ENCODE measurements at regions not wholly inside any gene's neighbourhood (a gene's known extent, or its start where the extent isn't known, plus 50 kb on each side); places are given as distances from the start of the nearest gene placed in this dataset.

DNA sequence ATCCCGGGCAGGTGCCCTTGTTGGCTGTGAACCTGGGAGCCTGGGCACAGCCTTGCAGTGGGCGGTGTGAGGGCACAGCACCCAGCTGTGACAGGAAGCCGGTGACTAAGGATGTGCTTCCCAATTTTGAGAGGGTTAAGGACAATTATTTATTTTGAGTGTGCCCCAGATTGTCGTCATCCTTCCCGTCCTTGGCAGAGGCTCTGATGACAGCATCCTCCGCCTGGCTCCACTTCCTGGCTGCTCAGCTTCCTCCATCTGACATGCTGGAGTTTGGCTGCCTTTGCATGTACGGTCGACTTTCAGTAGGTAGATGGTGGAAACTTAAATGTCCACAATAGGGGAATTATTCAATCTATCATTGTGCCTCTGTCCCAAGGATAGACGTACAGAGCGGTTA is 282.4 kb upstream of the EEF2KMT start:
- no peak overlapping the region for H3K27ac Mint-ChIP-seq
- no peaks in the 10 kb centered on the region for H3K4me1 Mint-ChIP-seq (ENCODE audit: low read depth)
- H3K9me3 Mint-ChIP-seq, result no peaks in the 10 kb centered on the region

DNA sequence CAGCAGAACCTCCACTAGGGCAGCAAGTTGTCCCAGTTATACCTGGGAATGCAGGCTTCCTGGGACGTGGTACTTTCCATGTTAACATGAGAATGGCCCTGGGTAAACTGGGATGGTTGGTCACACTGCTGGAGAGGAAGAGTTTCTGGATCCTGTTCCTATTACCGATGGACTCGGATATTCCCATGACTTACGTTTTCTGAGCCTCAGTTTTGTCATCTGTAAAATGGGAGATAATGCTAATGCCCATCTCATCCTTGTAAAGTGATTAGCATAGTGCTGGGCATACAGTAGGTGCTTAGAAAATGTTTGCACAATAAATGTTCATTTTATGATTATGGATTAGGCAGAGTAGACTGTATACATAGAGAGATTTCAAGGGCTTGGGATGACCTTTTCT is 280.9 kb upstream of the EEF2KMT start:
- no peaks in the 10 kb centered on the region for H3K36me3 Mint-ChIP-seq (ENCODE audit: low read depth)
- H3K27me3 Mint-ChIP-seq (ENCODE audit: low read depth), result no peaks in the 10 kb centered on the region
- no peak overlapping the region for H3K27ac Mint-ChIP-seq

More for the DNA sequence above, 282.4 kb upstream of the EEF2KMT start:
- H3K36me3 Mint-ChIP-seq (ENCODE audit: low read depth), result no peaks in the 10 kb centered on the region
- DNase-seq (ENCODE audit: low spot score), result no peak
- no peaks in the 10 kb centered on the region for H3K27me3 Mint-ChIP-seq (ENCODE audit: low read depth)
- H3K4me3 Mint-ChIP-seq, result no peak overlapping the region

DNA sequence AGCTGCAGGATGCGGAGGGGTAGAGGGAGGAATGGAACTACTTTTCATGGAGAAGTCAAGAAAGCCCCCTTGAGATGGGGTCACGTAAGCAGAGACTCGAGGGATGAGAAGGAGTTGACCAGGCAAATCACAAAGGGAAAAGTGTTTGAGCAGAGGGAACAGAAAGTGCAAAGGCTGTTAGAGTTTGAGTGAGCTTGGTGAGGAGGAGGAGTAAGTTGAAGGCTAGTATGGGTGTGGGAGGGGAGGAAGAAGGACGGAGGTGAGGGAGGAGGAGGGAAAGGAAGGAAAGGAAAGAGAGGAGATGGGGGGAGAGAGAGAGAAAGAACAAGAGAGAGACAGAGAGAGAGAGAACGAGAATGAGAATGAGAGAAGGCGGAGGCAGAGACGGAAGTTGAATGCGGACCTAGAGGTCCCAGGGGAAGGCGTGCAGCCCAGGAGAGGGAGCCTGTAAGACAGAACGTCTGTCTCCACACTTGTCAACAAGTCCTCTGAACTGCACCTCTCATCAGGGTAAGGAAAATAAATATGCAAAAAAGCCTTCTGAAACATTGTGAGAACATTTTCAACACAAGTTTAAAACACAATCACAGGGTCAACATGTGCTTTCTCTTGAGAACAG is 279.8 kb upstream of the EEF2KMT start:
- H3K4me3 Mint-ChIP-seq, result no peak overlapping the region
- H3K27ac Mint-ChIP-seq, result no peak overlapping the region
- no peaks in the 10 kb centered on the region for H3K36me3 Mint-ChIP-seq (ENCODE audit: low read depth)
- no peaks in the 10 kb centered on the region for H3K4me1 Mint-ChIP-seq (ENCODE audit: low read depth)
- H3K9me3 Mint-ChIP-seq, result no peaks in the 10 kb centered on the region
- DNase-seq (ENCODE audit: low spot score), result no peak
- no peaks in the 10 kb centered on the region for H3K27me3 Mint-ChIP-seq (ENCODE audit: low read depth)

More for the DNA sequence above, 280.9 kb upstream of the EEF2KMT start:
- Mint-ChIP-seq H3K9me3 (no peaks in the 10 kb centered on the region), H3K4me1 (ENCODE audit: low read depth) (no peaks in the 10 kb centered on the region), H3K4me3 (no peak overlapping the region)
- DNase-seq (ENCODE audit: low spot score), result no peak

- H3K9me3 Mint-ChIP-seq, result no peaks in the 10 kb centered on the region
- no peaks in the 10 kb centered on the region for H3K4me1 Mint-ChIP-seq (ENCODE audit: low read depth)
- H3K4me3 Mint-ChIP-seq, result no peak overlapping the region
- no peak overlapping the region for H3K27ac Mint-ChIP-seq
- H3K27me3 Mint-ChIP-seq (ENCODE audit: low read depth), result no peaks in the 10 kb centered on the region
- no peaks in the 10 kb centered on the region for H3K36me3 Mint-ChIP-seq (ENCODE audit: low read depth)
- DNase-seq (ENCODE audit: low spot score), result no peak
These were observed 276.6 kb upstream of the EEF2KMT start for GRCh38 chr16:5374184-5374583.

- Mint-ChIP-seq H3K9me3 (no peaks in the 10 kb centered on the region), H3K4me1 (ENCODE audit: low read depth) (no peaks in the 10 kb centered on the region), H3K27ac (no peak overlapping the region), H3K4me3 (no peak overlapping the region), H3K36me3 (ENCODE audit: low read depth) (no peaks in the 10 kb centered on the region), H3K27me3 (ENCODE audit: low read depth) (no peaks in the 10 kb centered on the region)
- DNase-seq (ENCODE audit: low spot score), result no peak
These were observed 270.4 kb upstream of the EEF2KMT start for GRCh38 chr16:5367951-5368350.

DNA sequence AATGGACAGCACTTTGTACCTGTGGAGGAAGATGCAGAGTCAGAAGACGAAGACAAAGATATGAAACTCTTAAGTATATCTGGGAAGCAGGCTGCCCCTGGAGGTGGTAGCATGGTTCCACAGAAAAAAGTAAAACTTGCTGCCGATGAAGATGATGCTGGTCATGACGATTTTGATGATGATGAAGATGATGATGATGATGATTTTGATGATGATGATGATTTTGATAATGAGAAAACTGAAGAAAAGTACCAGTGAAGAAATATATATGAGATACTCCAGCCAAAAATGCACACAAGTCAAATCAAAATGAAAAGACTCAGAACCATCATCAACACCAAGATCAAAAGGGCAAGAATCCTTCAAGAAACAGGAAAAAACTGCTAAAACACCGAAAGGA is 268.5 kb upstream of the EEF2KMT start:
- Mint-ChIP-seq H3K4me1 (ENCODE audit: low read depth) (no peaks in the 10 kb centered on the region), H3K27me3 (ENCODE audit: low read depth) (no peaks in the 10 kb centered on the region), H3K36me3 (ENCODE audit: low read depth) (no peaks in the 10 kb centered on the region), H3K4me3 (no peak overlapping the region), H3K9me3 (no peaks in the 10 kb centered on the region), H3K27ac (no peak overlapping the region)
- no peak for DNase-seq (ENCODE audit: low spot score)

GRCh38 chr16:5364186-5364585 is 266.6 kb upstream of the EEF2KMT start:
- no peaks in the 10 kb centered on the region for H3K9me3 Mint-ChIP-seq
- no peak overlapping the region for H3K27ac Mint-ChIP-seq

DNA sequence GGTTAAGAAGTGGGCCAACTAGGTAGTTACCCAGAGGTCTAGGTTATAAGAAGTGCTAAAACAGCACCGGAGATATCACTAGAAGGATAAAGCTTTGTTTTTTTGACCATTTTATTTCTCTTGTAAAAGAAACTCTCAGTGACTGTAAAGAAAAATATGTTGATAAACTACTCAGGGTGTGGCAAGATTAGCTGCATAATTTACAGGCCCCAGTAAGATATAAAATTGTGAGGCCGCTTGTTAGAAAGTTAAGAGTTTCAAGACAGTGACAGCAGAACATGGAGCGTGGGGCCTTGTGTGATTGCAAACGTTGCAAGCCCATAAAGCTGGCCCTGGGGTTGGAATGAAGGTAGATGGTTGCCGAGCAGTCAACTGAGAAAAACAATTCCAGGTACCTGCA is 263.7 kb upstream of the EEF2KMT start:
- Mint-ChIP-seq H3K27me3 (ENCODE audit: low read depth) (no peaks in the 10 kb centered on the region), H3K4me1 (ENCODE audit: low read depth) (no peaks in the 10 kb centered on the region), H3K36me3 (ENCODE audit: low read depth) (no peaks in the 10 kb centered on the region), H3K27ac (no peak overlapping the region), H3K9me3 (no peaks in the 10 kb centered on the region), H3K4me3 (no peak overlapping the region)
- no peak for DNase-seq (ENCODE audit: low spot score)

More at GRCh38 chr16:5364186-5364585, 266.6 kb upstream of the EEF2KMT start:
- DNase-seq (ENCODE audit: low spot score), result no peak
- H3K4me1 Mint-ChIP-seq (ENCODE audit: low read depth), result no peaks in the 10 kb centered on the region
- no peak overlapping the region for H3K4me3 Mint-ChIP-seq
- no peaks in the 10 kb centered on the region for H3K36me3 Mint-ChIP-seq (ENCODE audit: low read depth)
- H3K27me3 Mint-ChIP-seq (ENCODE audit: low read depth), result no peaks in the 10 kb centered on the region

- Mint-ChIP-seq H3K4me1 (ENCODE audit: low read depth) (no peaks in the 10 kb centered on the region), H3K36me3 (ENCODE audit: low read depth) (no peaks in the 10 kb centered on the region)
- DNase-seq (ENCODE audit: low spot score), result no peak
These were observed 257.1 kb upstream of the EEF2KMT start for GRCh38 chr16:5354645-5355044.

GRCh38 chr16:5349670-5350517 is 252.3 kb upstream of the EEF2KMT start:
- Mint-ChIP-seq H3K27ac (no peak overlapping the region), H3K27me3 (ENCODE audit: low read depth) (no peaks in the 10 kb centered on the region), H3K4me1 (ENCODE audit: low read depth) (no peaks in the 10 kb centered on the region), H3K36me3 (ENCODE audit: low read depth) (no peaks in the 10 kb centered on the region), H3K9me3 (no peaks in the 10 kb centered on the region), H3K4me3 (no peak overlapping the region)
- no peak for DNase-seq (ENCODE audit: low spot score)

More at GRCh38 chr16:5354645-5355044, 257.1 kb upstream of the EEF2KMT start:
- Mint-ChIP-seq H3K27ac (no peak overlapping the region), H3K4me3 (no peak overlapping the region), H3K27me3 (ENCODE audit: low read depth) (no peaks in the 10 kb centered on the region), H3K9me3 (no peaks in the 10 kb centered on the region)

DNA sequence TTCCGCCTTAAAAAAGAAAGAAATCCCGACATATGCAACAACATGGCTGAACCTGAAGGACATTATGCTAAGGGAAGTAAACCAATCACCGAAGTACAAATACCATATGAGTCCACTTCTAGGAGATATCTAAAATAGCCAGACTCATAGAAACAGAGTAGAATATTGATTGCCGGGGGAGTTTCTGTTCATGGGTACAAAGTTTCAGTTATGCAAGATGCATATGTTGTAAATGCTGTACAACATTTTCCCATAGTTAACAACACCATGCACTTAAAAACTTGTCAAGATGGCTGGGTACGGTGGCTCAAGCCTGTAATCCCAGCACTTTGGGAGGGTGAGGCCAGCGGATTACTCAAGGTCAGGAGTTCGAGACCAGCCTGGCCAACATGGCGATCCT is 251.5 kb upstream of the EEF2KMT start:
- H3K36me3 Mint-ChIP-seq (ENCODE audit: low read depth), result no peaks in the 10 kb centered on the region
- no peak for DNase-seq (ENCODE audit: low spot score)
- H3K9me3 Mint-ChIP-seq, result no peaks in the 10 kb centered on the region
- no peak overlapping the region for H3K4me3 Mint-ChIP-seq
- no peaks in the 10 kb centered on the region for H3K27me3 Mint-ChIP-seq (ENCODE audit: low read depth)
- H3K27ac Mint-ChIP-seq, result no peak overlapping the region
- H3K4me1 Mint-ChIP-seq (ENCODE audit: low read depth), result no peaks in the 10 kb centered on the region

DNA sequence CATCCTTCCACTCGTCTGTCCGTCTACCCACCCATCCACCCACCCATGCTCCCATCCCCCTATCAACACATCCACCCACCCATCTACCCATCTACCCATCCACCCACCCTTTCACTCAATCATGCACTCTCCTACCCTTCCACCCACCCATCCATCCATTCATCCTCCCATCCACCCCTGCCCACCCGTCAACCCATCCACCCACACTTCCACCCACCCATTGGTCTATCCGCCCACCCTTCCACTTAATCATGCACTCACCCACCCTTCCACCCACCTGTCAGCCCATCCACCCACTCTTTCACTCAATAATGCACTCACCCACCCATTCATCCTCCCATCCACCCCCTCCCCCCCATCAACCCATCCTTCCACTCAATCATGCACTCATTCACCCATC is 250.0 kb upstream of the EEF2KMT start:
- H3K27me3 Mint-ChIP-seq (ENCODE audit: low read depth), result no peaks in the 10 kb centered on the region
- H3K27ac Mint-ChIP-seq, result no peak overlapping the region
- H3K9me3 Mint-ChIP-seq, result no peaks in the 10 kb centered on the region
- DNase-seq (ENCODE audit: low spot score), result no peak
- no peaks in the 10 kb centered on the region for H3K36me3 Mint-ChIP-seq (ENCODE audit: low read depth)
- no peaks in the 10 kb centered on the region for H3K4me1 Mint-ChIP-seq (ENCODE audit: low read depth)
- no peak overlapping the region for H3K4me3 Mint-ChIP-seq

DNA sequence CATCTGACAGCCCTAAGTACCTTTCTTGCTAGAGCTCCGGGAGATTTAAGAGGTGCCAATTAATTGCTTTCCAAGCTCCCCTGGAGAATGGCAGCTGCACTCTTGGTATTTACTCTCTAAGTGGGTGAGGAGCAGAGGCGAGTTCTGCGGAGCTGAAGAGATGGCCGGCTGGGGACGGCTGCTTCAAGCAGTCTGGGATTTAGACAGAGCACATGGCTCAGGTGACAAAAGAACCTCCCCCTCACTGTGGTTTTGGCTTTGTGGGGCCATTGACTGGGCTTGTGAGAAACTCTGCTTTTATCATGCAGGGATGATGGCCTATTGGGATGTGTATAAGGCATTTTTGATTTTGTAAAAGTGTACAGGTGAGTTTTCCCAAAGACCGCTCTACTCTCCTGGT is 239.3 kb upstream of the EEF2KMT start:
- H3K9me3 Mint-ChIP-seq, result no peaks in the 10 kb centered on the region
- H3K27me3 Mint-ChIP-seq (ENCODE audit: low read depth), result no peaks in the 10 kb centered on the region
- DNase-seq (ENCODE audit: low spot score), result no peak
- H3K27ac Mint-ChIP-seq, result no peak overlapping the region
- no peaks in the 10 kb centered on the region for H3K4me1 Mint-ChIP-seq (ENCODE audit: low read depth)
- no peaks in the 10 kb centered on the region for H3K36me3 Mint-ChIP-seq (ENCODE audit: low read depth)
- no peak overlapping the region for H3K4me3 Mint-ChIP-seq

DNA sequence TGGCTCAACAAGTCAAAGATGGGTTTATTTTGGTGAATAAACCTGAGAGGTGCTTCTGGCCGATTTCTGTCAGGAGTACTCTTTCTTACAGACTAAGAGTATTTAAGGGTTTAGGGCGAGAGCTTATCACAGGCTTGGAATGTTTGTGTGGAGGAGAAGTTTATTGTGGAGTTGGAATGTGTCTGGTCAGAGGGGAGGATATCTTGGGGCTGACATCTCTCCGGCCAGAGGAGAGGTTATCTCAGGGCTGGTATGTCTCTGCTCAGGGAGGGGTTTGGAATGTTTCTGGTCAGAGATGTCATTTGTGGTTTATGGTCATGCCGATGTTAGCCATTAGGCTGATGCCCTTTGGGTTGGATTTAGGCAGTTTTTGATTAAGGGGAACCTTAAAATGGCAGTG is 236.4 kb upstream of the EEF2KMT start:
- H3K4me1 Mint-ChIP-seq (ENCODE audit: low read depth), result no peaks in the 10 kb centered on the region
- no peak overlapping the region for H3K27ac Mint-ChIP-seq

More for the DNA sequence above, 236.4 kb upstream of the EEF2KMT start:
- Mint-ChIP-seq H3K27me3 (ENCODE audit: low read depth) (no peaks in the 10 kb centered on the region), H3K36me3 (ENCODE audit: low read depth) (no peaks in the 10 kb centered on the region), H3K4me3 (no peak overlapping the region), H3K9me3 (peaks cover 7% of the 10 kb centered on the region)
- no peak for DNase-seq (ENCODE audit: low spot score)

All from T-helper 2 cell treated with Interferon-gamma antibody and Interleukin-4, amounts not matched to agents 5 μg/mL and 100 μg/mL, for 36 hours (primary cell).